Kidney (tissue), 13 donors: ENCODE measurements at regions not wholly inside any gene's neighbourhood (a gene's known extent, or its start where the extent isn't known, plus 50 kb on each side); places are given as distances from the start of the nearest gene placed in this dataset.

Experiments used
- DNase-seq, 5 donors: peaks; one replicate each; pipeline ENCODE4 v3.0.0-alpha.2; 2013 to 2020
- FAIRE-seq: peaks from 2 replicates; lab custom pipeline; 2012; peaks lifted over from hg19 to GRCh38; lab: Jason Lieb, UNC
- H3K27ac ChIP-seq, 2 donors: one replicate each; pipeline ENCODE4 v1.7.0; 2013; ENCODE audit warnings: low read depth in 2 of 2, low read length in 2 of 2, inconsistent platforms in 1 of 2
- H3K27me3 ChIP-seq: one replicate; pipeline ENCODE4 v1.7.1; 2013; ENCODE audit warnings: low read length, inconsistent platforms; ENCODE audit not compliant: control insufficient read depth, insufficient read depth
- H3K36me3 ChIP-seq, 3 donors: one replicate each; pipeline versions ENCODE4 v1.7.0 to v1.7.1; 2013; ENCODE audit warnings: low read length in 3 of 3, control low read depth in 1 of 3, inconsistent platforms in 1 of 3; ENCODE audit not compliant: insufficient read depth in 3 of 3, control insufficient read depth in 2 of 3
- H3K4me1 ChIP-seq, 3 donors: one replicate each; pipeline versions ENCODE4 v1.7.0 to v1.7.1; 2013; ENCODE audit warnings: low read length in 3 of 3, inconsistent platforms in 1 of 3, low read depth in 1 of 3; ENCODE audit not compliant: control insufficient read depth in 2 of 3, insufficient read depth in 2 of 3
- H3K4me3 ChIP-seq, 3 donors: one replicate each; pipeline versions ENCODE4 v1.7.0 to v1.8.1; 2013; ENCODE audit warnings: low read length in 3 of 3, control low read depth in 1 of 3, inconsistent platforms in 1 of 3
- H3K9ac ChIP-seq, 3 donors: one replicate each; pipeline versions ENCODE4 v1.7.0 to v1.7.1; 2013; ENCODE audit warnings: low read length in 3 of 3, control low read depth in 1 of 3, inconsistent platforms in 1 of 3
- H3K9me3 ChIP-seq, 3 donors: one replicate each; pipeline versions ENCODE4 v1.7.0 to v1.7.1; 2013; ENCODE audit warnings: low read length in 3 of 3, control low read depth in 1 of 3, inconsistent platforms in 1 of 3; ENCODE audit not compliant: control insufficient read depth in 2 of 3, insufficient read depth in 1 of 3
- CTCF ChIP-seq: IDR thresholded peaks from 3 replicates; pipeline ENCODE4 v1.5.1; 2012; ENCODE audit warnings: mild to moderate bottlenecking, moderate library complexity, borderline replicate concordance; ENCODE audit not compliant: insufficient read depth; ENCODE audit errors: extremely low read depth
- intact Hi-C: fragments of 100-400 bp; cut with DNase I; formaldehyde crosslinking; loops from one replicate; pipeline ENCODE4 v1.11.1; 2022
- donor health status: control.
- donor health status: control.
- donor health status: control.
- donor health status: control.
- donor health status: control.
- donor health status: DM: yes; HTN: yes; CAD: no.
- donor health status: Normal renal cell carcinoma (clear cell type).

GRCh38 chr2:155502766-155503165, 804.3 kb downstream of the KCNJ3 start:
- DNase-seq (no peak), FAIRE-seq (no peak)
- Histone ChIP-seq H3K27me3 (no peaks in the 10 kb centered on the region), H3K9ac (no peak overlapping the region), H3K9me3 (peaks cover 0 to 2% (median 0%) of the 10 kb centered on the region in 3 donors), H3K36me3 (no peaks in the 10 kb centered on the region), H3K4me1 (peaks cover 0 to 2% (median 0%) of the 10 kb centered on the region in 3 donors), H3K4me3 (no peak overlapping the region), H3K27ac (peak overlapping the region in 1 of 2 donors; percentile 53)
- intact Hi-C loops, result no loop called here
- no peak for TF ChIP-seq CTCF

DNA sequence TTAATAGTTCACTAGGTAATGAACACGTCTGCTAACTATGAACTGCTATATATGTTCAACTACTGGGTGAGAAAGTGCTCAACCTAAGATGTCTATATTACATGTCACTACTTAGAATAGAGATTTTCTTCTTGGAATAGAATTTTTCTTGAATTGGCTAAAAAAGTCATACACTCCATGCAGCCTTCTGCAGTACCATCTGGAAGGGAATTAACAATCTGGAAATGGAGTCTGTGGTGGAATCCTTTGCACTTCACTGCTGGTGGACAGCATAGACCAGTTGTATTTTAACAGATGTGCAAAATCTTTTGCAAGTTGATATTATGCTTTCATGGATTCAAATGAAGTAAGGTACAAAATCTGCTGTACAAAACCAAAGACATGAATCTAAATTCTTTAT, 799.6 kb downstream of the KCNJ3 start:
- Histone ChIP-seq H3K27ac (no peak overlapping the region), H3K36me3 (no peaks in the 10 kb centered on the region), H3K4me1 (peaks cover 0 to 2% (median 0%) of the 10 kb centered on the region in 3 donors), H3K9me3 (peaks cover 0 to 2% (median 0%) of the 10 kb centered on the region in 3 donors), H3K27me3 (no peaks in the 10 kb centered on the region), H3K4me3 (no peak overlapping the region), H3K9ac (no peak overlapping the region)
- DNase-seq (no peak), FAIRE-seq (no peak)
- no peak for TF ChIP-seq CTCF
- intact Hi-C loops, result no loop called here

GRCh38 chr2:155494744-155495143, 796.2 kb downstream of the KCNJ3 start:
- Histone ChIP-seq H3K9ac (no peak overlapping the region), H3K27me3 (no peaks in the 10 kb centered on the region), H3K36me3 (no peaks in the 10 kb centered on the region), H3K4me1 (no peaks in the 10 kb centered on the region), H3K9me3 (no peaks in the 10 kb centered on the region), H3K27ac (no peak overlapping the region), H3K4me3 (no peak overlapping the region)
- TF ChIP-seq CTCF, result no peak
- intact Hi-C loops, result no loop called here
- no peak for FAIRE-seq
- DNase-seq, result no peak
